ENCODE measurements at regions not wholly inside any gene's neighbourhood (a gene's known extent, or its start where the extent isn't known, plus 50 kb on each side); places are given as distances from the start of the nearest gene placed in this dataset.
"Not testable (repeated sequence)": the region's sequence is repeated elsewhere in the genome, so short reads cannot be mapped to it uniquely, and the experiment has no call there.

- no peak for DNase-seq (ENCODE audit: extremely low read depth, low read depth)
- TF ChIP-seq, protein P1, sequence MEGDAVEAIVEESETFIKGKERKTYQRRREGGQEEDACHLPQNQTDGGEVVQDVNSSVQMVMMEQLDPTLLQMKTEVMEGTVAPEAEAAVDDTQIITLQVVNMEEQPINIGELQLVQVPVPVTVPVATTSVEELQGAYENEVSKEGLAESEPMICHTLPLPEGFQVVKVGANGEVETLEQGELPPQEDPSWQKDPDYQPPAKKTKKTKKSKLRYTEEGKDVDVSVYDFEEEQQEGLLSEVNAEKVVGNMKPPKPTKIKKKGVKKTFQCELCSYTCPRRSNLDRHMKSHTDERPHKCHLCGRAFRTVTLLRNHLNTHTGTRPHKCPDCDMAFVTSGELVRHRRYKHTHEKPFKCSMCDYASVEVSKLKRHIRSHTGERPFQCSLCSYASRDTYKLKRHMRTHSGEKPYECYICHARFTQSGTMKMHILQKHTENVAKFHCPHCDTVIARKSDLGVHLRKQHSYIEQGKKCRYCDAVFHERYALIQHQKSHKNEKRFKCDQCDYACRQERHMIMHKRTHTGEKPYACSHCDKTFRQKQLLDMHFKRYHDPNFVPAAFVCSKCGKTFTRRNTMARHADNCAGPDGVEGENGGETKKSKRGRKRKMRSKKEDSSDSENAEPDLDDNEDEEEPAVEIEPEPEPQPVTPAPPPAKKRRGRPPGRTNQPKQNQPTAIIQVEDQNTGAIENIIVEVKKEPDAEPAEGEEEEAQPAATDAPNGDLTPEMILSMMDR (IDR thresholded peaks at IDR 0.05; ENCODE audit: low read depth, low read length, missing control alignments) = no peak
- H3K4me3 ChIP-seq (replicated peaks; ENCODE audit: low read depth, low read length) = no peak overlapping the region
Observed at GRCh38 chr4:91653067-91653466, 650.7 kb upstream of the GRID2 start.

DNA sequence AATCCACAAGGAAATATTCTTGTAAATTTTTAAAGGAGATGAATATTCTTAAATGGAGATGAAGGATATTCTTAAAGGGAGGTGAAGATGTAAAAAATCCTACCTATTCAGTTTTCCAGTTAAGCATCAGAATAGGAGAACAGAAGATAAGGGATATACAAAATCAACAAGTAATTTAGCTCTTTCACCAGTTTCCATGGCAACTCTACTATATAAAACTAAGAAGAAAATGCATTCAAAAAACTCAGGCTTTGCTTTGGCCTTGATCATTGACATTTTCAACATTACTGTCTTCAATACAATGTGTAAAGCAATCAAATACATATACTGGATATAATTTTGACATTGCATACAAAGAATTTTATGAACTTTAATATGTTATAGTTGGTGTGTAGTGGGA is 622.7 kb upstream of the GRID2 start:
- TF ChIP-seq, protein P1 (IDR thresholded peaks at IDR 0.05; ENCODE audit: low read depth, low read length, missing control alignments) = no peak
- DNase-seq (ENCODE audit: extremely low read depth, low read depth) = no peak
- H3K4me3 ChIP-seq (replicated peaks; ENCODE audit: low read depth, low read length) = no peak overlapping the region

GRCh38 chr4:91681544-91681943 is 622.2 kb upstream of the GRID2 start:
- TF ChIP-seq, protein P1 (IDR thresholded peaks at IDR 0.05; ENCODE audit: low read depth, low read length, missing control alignments) = no peak
- DNase-seq (ENCODE audit: extremely low read depth, low read depth) = no peak

DNA sequence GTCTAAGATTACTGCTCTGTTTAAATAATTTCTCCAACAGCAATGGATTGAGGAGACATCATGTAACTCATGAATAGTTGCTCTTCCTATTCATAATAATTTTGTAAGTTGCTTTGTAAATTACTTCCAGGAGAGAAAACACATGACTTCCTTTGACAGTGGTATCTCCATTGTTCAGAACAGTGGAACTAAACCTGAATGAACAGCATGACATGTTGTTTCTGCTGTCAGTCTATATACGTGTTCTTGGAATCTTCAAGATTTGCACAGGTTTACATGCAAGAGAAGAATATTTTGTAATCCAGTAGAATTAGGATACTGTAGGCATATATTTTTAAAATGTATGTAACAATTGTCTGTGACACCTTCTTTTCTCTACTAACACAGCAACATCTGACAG is 618.8 kb upstream of the GRID2 start:
- DNase-seq (ENCODE audit: extremely low read depth, low read depth) = no peak
- H3K4me3 ChIP-seq (replicated peaks; ENCODE audit: low read depth, low read length) = no peak overlapping the region
- TF ChIP-seq, protein P1 (IDR thresholded peaks at IDR 0.05; ENCODE audit: low read depth, low read length, missing control alignments) = no peak

More at GRCh38 chr4:91681544-91681943, 622.2 kb upstream of the GRID2 start:
- H3K4me3 ChIP-seq (replicated peaks; ENCODE audit: low read depth, low read length) = no peak overlapping the region

DNA sequence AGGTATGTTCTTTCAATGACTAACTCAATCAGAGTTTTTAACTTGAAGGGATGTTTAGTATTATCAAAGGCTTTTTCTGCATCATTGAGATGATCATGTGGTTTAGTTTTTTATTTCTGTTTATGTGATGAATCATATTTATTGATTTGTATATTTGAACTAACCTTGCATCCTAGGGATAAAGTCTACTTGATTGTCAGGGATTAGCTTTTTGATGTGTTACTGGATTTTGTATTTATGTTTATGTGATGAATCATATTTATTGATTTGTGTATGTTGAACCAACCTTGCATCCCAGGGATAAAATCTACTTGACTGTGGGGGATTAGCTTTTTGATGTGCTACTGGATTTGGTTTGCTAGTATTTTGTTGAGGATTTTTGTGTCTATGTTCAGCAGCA is 615.4 kb upstream of the GRID2 start:
- TF ChIP-seq, protein P1 (IDR thresholded peaks at IDR 0.05; ENCODE audit: low read depth, low read length, missing control alignments) = no peak

DNA sequence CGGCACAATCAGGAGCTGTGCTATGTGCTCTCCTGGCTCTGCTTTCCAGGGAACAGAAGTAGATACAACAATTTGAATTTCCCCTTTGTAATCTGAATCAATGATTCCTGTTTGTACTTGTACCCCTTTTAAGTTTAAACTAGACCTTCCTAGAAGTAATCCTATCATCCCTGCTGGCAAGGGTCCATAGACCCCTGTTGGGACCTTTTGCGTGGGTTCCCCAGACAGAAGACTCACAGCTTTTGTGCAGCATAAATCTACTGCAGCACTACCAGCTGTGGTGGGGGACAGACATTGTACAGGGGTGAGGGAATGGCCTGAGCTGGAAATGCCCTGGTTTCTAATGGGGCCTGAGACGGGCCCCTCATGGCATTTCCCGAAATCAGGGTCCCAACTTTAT is 604.1 kb upstream of the GRID2 start:
- H3K4me3 ChIP-seq (replicated peaks; ENCODE audit: low read depth, low read length); DNase-seq (ENCODE audit: extremely low read depth, low read depth): not testable (repeated sequence)

More for the DNA sequence above, 615.4 kb upstream of the GRID2 start:
- DNase-seq (ENCODE audit: extremely low read depth, low read depth) = no peak
- no peak overlapping the region for H3K4me3 ChIP-seq (replicated peaks; ENCODE audit: low read depth, low read length)

DNA sequence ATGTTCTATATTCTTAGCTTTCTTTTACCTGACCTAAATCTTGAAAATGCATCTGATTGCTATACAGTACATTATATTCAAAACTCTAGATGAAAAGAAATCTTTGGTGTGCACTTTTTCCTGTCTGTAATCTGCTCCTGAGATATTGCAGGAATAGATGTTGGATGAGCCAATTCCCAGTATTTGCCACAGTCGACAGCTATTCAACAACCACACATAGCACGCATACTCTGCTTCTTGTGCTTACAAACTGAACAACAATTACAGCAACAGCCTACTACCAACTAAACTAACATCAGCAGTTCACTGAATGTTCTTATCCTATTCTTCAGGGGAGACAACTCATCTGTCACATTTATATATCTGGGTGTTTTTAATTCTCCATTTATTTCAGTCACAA is 573.9 kb upstream of the GRID2 start:
- TF ChIP-seq, protein P1 (IDR thresholded peaks at IDR 0.05; ENCODE audit: low read depth, low read length, missing control alignments) = no peak

More for the DNA sequence above, 573.9 kb upstream of the GRID2 start:
- H3K4me3 ChIP-seq (replicated peaks; ENCODE audit: low read depth, low read length) = no peak overlapping the region
- no peak for DNase-seq (ENCODE audit: extremely low read depth, low read depth)
